ENCODE measurements at regions not wholly inside any gene's neighbourhood (a gene's known extent, or its start where the extent isn't known, plus 50 kb on each side); places are given as distances from the start of the nearest gene placed in this dataset.

- no peak for DNase-seq
Measured at GRCh38 chr5:73373814-73374510, 74.6 kb downstream of the FOXD1 start.

GRCh38 chr5:73370640-73371583 lies 77.7 kb downstream of the FOXD1 start:
- DNase-seq: no peak

- no peak for DNase-seq
Measured at GRCh38 chr5:73370095-73370494, 78.5 kb downstream of the FOXD1 start.

GRCh38 chr5:73369278-73369677 lies 79.3 kb downstream of the FOXD1 start:
- DNase-seq: no peak

- no peak for DNase-seq
Measured at GRCh38 chr5:73367650-73368049, 80.9 kb downstream of the FOXD1 start.

- no peak for DNase-seq
Measured at GRCh38 chr5:73365990-73366667, 82.4 kb downstream of the FOXD1 start.

- DNase-seq: no peak
Measured at GRCh38 chr5:73365301-73365853, 83.2 kb downstream of the FOXD1 start.

- DNase-seq: no peak
Measured at GRCh38 chr5:73363911-73364730, 84.5 kb downstream of the FOXD1 start.

- DNase-seq: no peak
Measured at GRCh38 chr5:73359395-73359794, 89.2 kb downstream of the FOXD1 start.

- no peak for DNase-seq
Measured at GRCh38 chr5:73358366-73358765, 90.2 kb downstream of the FOXD1 start.

- no peak for DNase-seq
Measured at GRCh38 chr5:73357576-73357975, 91.0 kb downstream of the FOXD1 start.

GRCh38 chr5:73355108-73355507 lies 93.5 kb downstream of the FOXD1 start:
- no peak for DNase-seq

- no peak for DNase-seq
Measured at GRCh38 chr5:73354406-73354805, 94.2 kb downstream of the FOXD1 start.

- DNase-seq: no peak
Measured at GRCh38 chr5:73352649-73353230, 95.8 kb downstream of the FOXD1 start.

- DNase-seq: no peak
Measured at GRCh38 chr5:73352243-73352642, 96.3 kb downstream of the FOXD1 start.

- no peak for DNase-seq
Measured at GRCh38 chr5:73351593-73351992, 97.0 kb downstream of the FOXD1 start.

GRCh38 chr5:73346878-73347408 lies 101.6 kb downstream of the FOXD1 start:
- DNase-seq: no peak

GRCh38 chr5:73344835-73345234 lies 103.7 kb downstream of the FOXD1 start:
- DNase-seq: no peak

- DNase-seq: no peak
Measured at GRCh38 chr5:73339711-73340110, 108.9 kb downstream of the FOXD1 start.

- DNase-seq: no peak
Measured at GRCh38 chr5:73339051-73339575, 109.5 kb downstream of the FOXD1 start.

Measured in GOT3 (cell line).